ENCODE measurements at regions not wholly inside any gene's neighbourhood (a gene's known extent, or its start where the extent isn't known, plus 50 kb on each side); places are given as distances from the start of the nearest gene placed in this dataset.

DNA sequence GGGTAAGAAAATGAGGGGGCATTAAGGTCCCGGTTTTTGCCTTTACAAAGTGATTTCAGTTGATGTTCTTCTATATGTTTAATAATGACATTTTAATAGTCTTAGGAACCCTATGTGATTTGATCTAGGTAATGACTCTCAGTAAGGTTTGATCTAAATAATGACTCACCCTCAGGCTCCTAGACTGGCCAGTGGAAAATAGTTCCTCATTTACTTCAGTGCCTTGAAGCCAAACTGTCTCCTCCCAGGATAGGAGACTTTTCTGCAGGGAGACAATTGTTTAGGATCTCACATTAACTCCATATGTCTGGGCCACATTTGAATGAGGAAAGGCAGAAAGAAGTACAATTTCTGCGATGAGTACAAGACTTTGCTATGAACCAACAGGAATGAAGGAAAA lies 1331.9 kb downstream of the XPNPEP1 start (continued):
- no peak for TF ChIP-seq ZMAT4 (CRISPR knock-in tag; IDR thresholded peaks at IDR 0.05)

DNA sequence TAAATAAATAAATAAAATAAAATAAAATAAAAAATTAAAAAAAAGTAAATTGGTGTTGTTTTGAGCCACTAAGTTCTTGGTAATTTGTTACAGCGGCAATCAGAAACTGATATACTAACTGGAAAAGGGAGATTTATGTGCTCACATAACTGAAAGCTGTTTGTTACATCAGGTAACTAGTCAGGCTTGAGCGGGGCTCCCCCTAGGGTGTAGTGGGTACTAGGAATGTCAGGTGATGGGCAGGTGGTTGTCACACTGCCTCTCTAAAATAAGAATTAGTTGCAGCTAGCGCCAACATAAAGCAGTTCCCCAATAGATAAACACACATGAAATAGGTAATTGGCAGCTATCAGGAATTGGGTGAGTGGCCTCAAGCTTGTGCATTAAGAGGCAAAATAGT lies 1336.9 kb downstream of the XPNPEP1 start:
- ATAC-seq (peak; percentile 65), DNase-seq (ENCODE audit: low spot score) (peak; percentile 26)
- H3K4me1 Mint-ChIP-seq = peaks cover 3% of the 10 kb centered on the region
- H3K9me3 Mint-ChIP-seq = no peaks in the 10 kb centered on the region
- TF ChIP-seq ELF4 (CRISPR knock-in tag; IDR thresholded peaks at IDR 0.05; ENCODE audit: low read depth) (no peak), NFE2L1 (CRISPR knock-in tag; IDR thresholded peaks at IDR 0.05) (no peak), ZNF219 (CRISPR knock-in tag; IDR thresholded peaks at IDR 0.05; ENCODE audit: borderline replicate concordance) (no peak), STAT6 (CRISPR knock-in tag; conservative IDR thresholded peaks at IDR 0.05; ENCODE audit: low read depth) (no peak), ETV6 (CRISPR knock-in tag; IDR thresholded peaks at IDR 0.05) (no peak), NR3C1 (CRISPR knock-in tag; conservative IDR thresholded peaks at IDR 0.05; ENCODE audit: low read depth) (no peak), AFF4 (CRISPR knock-in tag; IDR thresholded peaks at IDR 0.05; ENCODE audit: borderline replicate concordance) (no peak), ATF3 (CRISPR knock-in tag; conservative IDR thresholded peaks at IDR 0.05) (no peak), GTF2I (CRISPR knock-in tag; conservative IDR thresholded peaks at IDR 0.05) (no peak), ZBTB21 (CRISPR knock-in tag; IDR thresholded peaks at IDR 0.05; ENCODE audit: borderline replicate concordance) (no peak), SP1 (CRISPR knock-in tag; conservative IDR thresholded peaks at IDR 0.05) (no peak), ZNF512 (CRISPR knock-in tag; IDR thresholded peaks at IDR 0.05; ENCODE audit: borderline replicate concordance) (no peak), ZNF671 (CRISPR knock-in tag; IDR thresholded peaks at IDR 0.05) (no peak), E2F5 (CRISPR knock-in tag; IDR thresholded peaks at IDR 0.05) (no peak), TP53 (CRISPR knock-in tag; IDR thresholded peaks at IDR 0.05) (no peak), CREM (CRISPR knock-in tag; IDR thresholded peaks at IDR 0.05) (no peak), ZMAT4 (CRISPR knock-in tag; IDR thresholded peaks at IDR 0.05) (no peak), ZNF232 (CRISPR knock-in tag; IDR thresholded peaks at IDR 0.05) (no peak), ZNF416 (CRISPR knock-in tag; IDR thresholded peaks at IDR 0.05) (no peak)
- TF ChIP-seq, protein P1, sequence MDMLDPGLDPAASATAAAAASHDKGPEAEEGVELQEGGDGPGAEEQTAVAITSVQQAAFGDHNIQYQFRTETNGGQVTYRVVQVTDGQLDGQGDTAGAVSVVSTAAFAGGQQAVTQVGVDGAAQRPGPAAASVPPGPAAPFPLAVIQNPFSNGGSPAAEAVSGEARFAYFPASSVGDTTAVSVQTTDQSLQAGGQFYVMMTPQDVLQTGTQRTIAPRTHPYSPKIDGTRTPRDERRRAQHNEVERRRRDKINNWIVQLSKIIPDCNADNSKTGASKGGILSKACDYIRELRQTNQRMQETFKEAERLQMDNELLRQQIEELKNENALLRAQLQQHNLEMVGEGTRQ (CRISPR knock-in tag; IDR thresholded peaks at IDR 0.05) = no peak
- peaks cover 48% of the 10 kb centered on the region for H3K27me3 Mint-ChIP-seq (ENCODE audit: low read depth)
- ChIA-PET POLR2A (no interaction called here), CTCF (no interaction called here)
- no peak overlapping the region for H3K27ac Mint-ChIP-seq
- no peaks in the 10 kb centered on the region for H3K36me3 Mint-ChIP-seq
- H3K4me3 Mint-ChIP-seq = no peak overlapping the region

All from WTC11 (cell line).